ENCODE measurements at regions not wholly inside any gene's neighbourhood (a gene's known extent, or its start where the extent isn't known, plus 50 kb on each side); places are given as distances from the start of the nearest gene placed in this dataset.

GRCh38 chr19:16022681-16023080, 53.6 kb upstream of the TPM4 start:
- TF ChIP-seq PBX3 (IDR thresholded peaks at IDR 0.05; ENCODE audit: insufficient replicate concordance, low read depth, low read length) (no peak), ZBED1 (IDR thresholded peaks at IDR 0.05; ENCODE audit: borderline replicate concordance) (no peak)
